HT-29 (cell line): ENCODE measurements at regions not wholly inside any gene's neighbourhood (a gene's known extent, or its start where the extent isn't known, plus 50 kb on each side); places are given as distances from the start of the nearest gene placed in this dataset.

Experiments used
- DNase-seq: peaks from one replicate; pipeline ENCODE4 v3.0.0-alpha.2; 2015; ENCODE audit warnings: low spot score

GRCh38 chr4:151946718-151947117 is 185.9 kb upstream of the GATB start:
- DNase-seq: no peak

GRCh38 chr4:151942971-151943370 is 182.2 kb upstream of the GATB start:
- DNase-seq: no peak

DNA sequence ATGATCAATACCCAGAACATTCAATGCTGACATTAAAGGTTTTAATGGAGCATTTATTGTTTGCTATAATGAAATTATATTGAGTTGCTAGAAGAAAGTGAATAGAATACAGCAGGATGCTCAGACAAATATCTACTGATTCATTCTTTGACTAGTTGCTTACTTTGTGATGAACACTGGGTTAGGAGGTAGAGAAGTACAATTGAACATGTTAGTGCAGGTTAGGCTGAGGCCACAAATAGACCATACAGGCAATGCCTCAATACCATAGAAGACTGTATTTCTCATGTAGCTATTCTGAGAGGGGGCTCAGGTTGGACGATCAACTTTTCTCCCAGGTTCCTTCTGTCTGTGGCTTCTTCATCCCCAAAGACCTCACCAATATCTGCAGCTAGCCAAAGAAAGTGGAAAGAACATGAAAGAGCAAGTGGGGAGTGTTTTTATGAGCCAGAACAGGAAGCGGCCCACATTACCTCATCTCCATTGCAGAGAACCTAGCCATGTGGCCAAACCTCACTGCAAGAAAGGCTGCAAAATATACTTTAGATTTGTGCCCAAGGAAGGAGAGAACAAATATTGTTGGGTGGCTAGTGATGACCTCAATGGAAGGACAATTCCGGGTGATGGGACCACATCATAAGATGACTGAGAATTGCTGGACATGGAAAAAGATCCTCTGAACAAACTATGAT is 180.3 kb upstream of the GATB start:
- no peak for DNase-seq

- DNase-seq: no peak
Measured at GRCh38 chr4:151940291-151940690, 179.5 kb upstream of the GATB start.

DNA sequence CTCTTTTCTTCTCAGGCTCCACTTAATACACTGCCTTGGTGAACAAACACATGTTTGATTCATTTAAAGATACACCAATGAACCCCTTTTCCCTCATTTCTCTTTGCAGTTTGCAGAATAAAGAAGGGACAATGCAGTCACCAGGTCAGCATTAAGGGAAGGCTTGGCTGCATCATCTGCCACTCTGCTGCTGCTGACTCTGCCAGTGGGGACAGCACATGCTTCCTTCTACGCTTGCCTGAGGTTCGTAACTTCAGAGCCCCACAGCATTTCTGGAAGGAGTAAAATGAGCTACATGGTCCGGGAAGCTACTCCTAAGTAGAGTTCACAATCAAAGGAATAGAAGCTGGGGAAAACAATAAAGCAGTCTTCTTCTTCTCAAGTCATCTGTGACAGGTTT is 178.9 kb upstream of the GATB start:
- no peak for DNase-seq

DNA sequence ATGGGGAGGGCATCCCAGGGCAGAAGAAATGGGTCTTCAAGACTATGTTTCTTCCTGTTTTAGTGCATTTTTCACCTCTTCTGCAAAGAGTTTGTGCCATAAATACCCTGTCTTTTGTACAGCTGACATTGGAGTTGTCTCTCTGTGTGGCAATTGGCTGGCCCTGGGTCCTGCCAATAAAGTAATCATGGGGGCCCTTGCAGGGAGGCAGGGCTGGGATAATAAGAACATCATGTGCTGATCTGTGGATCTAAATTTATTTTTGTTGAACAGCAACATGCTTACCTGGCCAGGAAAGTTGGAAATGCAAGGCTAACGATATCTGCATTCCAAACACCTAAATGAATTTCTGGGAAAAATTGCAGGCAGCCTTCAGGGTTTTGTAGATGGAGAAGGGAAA is 174.6 kb upstream of the GATB start:
- no peak for DNase-seq

GRCh38 chr4:151934766-151935165 is 174.0 kb upstream of the GATB start:
- no peak for DNase-seq

DNA sequence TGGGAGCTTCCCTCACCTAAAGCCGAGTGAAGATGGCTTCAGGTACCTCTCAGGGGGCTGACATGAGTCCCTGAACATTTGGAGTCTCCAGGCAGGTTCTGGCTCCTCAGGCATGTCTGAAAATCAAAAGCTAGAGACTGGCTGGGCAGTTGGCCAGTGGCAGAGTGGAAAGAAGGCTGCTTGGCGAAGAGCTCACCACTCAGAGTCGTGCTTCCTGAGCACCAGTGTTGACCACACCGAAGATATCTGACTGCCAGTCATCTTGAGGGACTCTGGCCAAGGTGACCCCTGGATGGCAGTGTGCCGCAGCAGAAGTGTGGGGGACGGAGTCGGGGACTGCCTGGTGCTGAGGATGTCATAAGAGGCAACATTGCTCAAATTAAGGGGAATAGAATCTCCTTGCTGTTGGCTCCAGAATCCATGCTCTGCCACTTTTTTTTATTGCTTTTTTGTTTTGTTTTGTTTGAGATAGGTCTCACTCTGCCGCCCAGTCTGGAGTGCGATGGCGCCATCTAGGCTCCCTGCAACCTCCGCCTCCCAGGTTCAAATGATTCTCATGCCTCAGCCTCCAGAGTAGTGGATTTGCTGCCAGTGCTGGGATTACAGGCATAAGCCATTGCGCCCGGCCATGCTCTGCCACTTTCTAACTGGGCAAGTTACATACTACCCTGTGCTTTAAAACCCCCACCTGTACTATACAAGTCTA is 172.5 kb upstream of the GATB start:
- DNase-seq: no peak

GRCh38 chr4:151931563-151931962 is 170.8 kb upstream of the GATB start:
- peak; percentile 7 for DNase-seq

DNA sequence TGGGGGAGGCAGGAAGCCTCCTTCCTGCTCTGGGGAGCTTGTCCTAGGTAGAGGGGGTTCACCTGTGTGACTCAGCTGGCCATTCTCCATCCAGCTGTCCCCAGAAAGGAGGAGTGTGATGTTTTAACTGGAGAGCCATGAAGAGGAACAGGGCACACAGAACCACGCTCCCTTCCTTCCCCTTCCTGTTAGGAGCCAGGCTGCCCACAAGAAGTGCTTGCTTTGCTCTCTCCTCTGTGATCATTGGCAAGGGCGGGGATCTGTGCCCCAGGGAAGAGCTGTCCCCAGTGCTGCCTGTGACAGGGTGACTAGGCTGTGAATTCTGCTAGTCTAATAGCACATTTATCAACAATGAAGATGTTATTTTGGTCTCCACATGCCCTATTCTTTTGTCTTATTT is 169.6 kb upstream of the GATB start:
- no peak for DNase-seq

GRCh38 chr4:151928112-151928511 is 167.3 kb upstream of the GATB start:
- no peak for DNase-seq

GRCh38 chr4:151922811-151923210 is 162.0 kb upstream of the GATB start:
- DNase-seq: no peak

DNA sequence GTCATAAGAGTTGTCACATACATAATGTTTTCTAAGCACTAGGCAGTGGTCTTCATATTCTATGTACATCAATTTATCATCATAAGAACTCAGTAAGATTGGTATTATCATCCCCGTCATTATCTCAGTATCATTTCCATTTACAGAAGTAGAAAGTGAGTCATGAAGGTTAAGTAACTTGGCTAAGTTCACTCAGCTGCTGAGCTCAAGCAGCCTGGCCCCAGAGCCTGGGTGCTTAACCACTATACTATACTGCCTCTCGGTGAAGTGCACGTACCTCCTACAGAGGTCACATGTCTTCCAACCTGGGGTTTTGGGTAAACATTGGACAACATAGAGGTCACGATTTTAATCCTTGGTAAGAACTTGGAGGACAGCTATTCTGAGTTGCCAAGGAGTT is 161.5 kb upstream of the GATB start:
- DNase-seq: no peak

GRCh38 chr4:151921811-151922210 is 161.0 kb upstream of the GATB start:
- no peak for DNase-seq

GRCh38 chr4:151921386-151921785 is 160.6 kb upstream of the GATB start:
- DNase-seq: no peak

- DNase-seq: no peak
Measured at GRCh38 chr4:151917145-151917734, 156.4 kb upstream of the GATB start.

- DNase-seq: no peak
Measured at GRCh38 chr4:151912632-151913031, 151.8 kb upstream of the GATB start.

DNA sequence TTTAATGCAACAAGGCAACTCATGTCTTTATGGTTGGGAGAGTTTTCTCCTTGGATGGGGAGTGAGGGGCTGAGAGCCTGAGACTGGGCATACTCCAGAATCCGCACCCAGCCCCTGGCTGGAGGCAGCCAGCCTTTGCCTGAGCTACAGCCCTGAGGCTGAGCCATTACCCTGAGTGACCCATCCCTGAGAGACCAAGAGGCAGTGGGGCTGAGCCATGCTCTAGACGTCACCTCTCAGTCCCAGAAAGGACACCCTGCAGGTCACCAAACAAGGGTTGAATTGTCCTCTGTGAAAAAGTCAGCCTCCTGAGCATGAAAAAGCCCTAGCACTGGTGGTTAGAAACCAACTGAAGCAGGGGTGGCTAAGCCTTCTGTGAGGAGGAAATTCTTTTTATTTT is 151.2 kb upstream of the GATB start:
- no peak for DNase-seq

DNA sequence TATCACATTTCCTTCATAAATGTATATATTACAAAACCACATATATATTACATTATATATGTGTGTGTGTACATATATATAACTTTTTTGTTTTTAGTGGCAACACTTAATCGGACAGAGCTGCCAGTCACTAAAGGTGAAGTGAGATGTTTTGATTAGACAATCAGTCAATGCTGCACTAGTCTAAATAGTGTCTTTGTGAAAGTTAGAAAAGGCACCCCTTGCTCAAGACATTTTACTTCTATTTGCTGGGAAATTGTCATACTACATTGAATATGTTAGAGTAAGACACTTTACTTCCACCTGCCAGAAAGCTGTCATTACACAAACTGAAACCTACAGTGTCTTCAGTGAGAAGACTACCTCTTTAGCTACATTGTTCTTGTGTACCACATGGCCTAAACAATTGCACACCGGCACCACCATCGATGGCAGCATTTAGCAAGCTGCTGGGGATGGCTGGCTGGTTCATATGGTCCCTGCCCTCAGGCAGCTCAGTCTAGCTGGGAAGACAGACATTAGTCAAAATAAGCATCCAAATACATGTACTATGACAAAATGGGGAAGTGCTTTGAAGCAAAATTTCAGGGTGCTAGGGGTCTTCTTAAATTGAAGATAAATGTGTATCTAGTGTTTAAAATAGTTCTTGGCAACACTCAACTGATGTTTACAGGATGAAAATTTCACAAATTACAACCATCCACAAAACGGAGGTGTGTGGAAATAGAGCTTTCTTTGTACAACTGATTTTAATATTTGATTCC is 148.1 kb upstream of the GATB start:
- DNase-seq: no peak

GRCh38 chr4:151908201-151908600 is 147.4 kb upstream of the GATB start:
- no peak for DNase-seq

- no peak for DNase-seq
Measured at GRCh38 chr4:151906438-151906837, 145.6 kb upstream of the GATB start.

- DNase-seq: no peak
Measured at GRCh38 chr4:151905197-151905596, 144.4 kb upstream of the GATB start.
